ENCODE measurements at regions not wholly inside any gene's neighbourhood (a gene's known extent, or its start where the extent isn't known, plus 50 kb on each side); places are given as distances from the start of the nearest gene placed in this dataset.

DNA sequence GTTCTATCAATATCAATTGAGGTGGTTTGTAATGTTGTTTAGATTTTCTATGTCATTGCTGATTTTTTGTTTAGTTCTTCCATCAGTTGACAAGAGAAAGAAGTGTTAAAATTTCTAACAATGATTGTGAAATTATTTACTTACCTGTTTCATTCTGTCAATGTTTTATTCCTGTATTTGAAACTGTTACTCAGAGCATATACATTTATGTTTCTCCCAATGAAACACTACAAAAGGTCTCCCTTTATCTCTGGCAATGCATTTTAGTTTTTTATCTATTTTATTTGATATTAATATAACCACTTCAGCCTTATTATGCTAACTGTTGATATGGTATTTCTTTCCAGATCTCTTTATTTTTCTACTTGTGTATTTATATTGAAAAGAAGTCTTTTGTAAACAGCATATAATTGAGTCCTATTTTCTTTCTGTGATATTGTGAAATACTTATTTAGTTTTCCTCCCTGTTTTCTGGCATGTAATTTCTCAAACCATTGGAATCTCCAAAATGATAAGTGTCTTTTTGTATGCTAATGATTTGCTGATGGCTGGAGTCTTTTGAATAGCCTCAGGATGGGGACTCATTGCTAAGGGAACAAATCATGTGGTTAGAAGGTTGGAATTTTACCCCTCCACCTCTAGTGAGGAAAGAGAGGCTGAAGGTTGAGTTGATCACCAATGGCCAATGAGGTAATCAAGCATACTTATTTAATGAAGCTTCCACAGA, 122.0 kb downstream of the ADSS2 start:
- TF ChIP-seq, protein P1, sequence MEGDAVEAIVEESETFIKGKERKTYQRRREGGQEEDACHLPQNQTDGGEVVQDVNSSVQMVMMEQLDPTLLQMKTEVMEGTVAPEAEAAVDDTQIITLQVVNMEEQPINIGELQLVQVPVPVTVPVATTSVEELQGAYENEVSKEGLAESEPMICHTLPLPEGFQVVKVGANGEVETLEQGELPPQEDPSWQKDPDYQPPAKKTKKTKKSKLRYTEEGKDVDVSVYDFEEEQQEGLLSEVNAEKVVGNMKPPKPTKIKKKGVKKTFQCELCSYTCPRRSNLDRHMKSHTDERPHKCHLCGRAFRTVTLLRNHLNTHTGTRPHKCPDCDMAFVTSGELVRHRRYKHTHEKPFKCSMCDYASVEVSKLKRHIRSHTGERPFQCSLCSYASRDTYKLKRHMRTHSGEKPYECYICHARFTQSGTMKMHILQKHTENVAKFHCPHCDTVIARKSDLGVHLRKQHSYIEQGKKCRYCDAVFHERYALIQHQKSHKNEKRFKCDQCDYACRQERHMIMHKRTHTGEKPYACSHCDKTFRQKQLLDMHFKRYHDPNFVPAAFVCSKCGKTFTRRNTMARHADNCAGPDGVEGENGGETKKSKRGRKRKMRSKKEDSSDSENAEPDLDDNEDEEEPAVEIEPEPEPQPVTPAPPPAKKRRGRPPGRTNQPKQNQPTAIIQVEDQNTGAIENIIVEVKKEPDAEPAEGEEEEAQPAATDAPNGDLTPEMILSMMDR (IDR thresholded peaks at IDR 0.05; ENCODE audit: low read depth, low read length, poor library complexity, severe bottlenecking), result no peak
- TF ChIP-seq EZH2phosphoT487 (IDR thresholded peaks at IDR 0.05; ENCODE audit: borderline replicate concordance, low read length), result no peak
